ENCODE measurements at regions not wholly inside any gene's neighbourhood (a gene's known extent, or its start where the extent isn't known, plus 50 kb on each side); places are given as distances from the start of the nearest gene placed in this dataset.

GRCh38 chr5:56598941-56599340, 216.4 kb upstream of the MAP3K1 start:
- FAIRE-seq (no peak), DNase-seq (ENCODE audit: low spot score in 2 of 2) (no peak)

GRCh38 chr5:56596155-56596554, 219.2 kb upstream of the MAP3K1 start:
- no peak for DNase-seq (ENCODE audit: low spot score in 2 of 2)
- FAIRE-seq: no peak

- FAIRE-seq (no peak), DNase-seq (ENCODE audit: low spot score in 2 of 2) (no peak)
Measured at GRCh38 chr5:56595566-56595965, 219.8 kb upstream of the MAP3K1 start.

- DNase-seq (ENCODE audit: low spot score in 2 of 2): no peak
- no peak for FAIRE-seq
Measured at GRCh38 chr5:56594792-56595191, 220.6 kb upstream of the MAP3K1 start.

GRCh38 chr5:56591081-56591480, 224.3 kb upstream of the MAP3K1 start:
- DNase-seq (ENCODE audit: low spot score in 2 of 2) (no peak), FAIRE-seq (no peak)

GRCh38 chr5:56589481-56589860, 225.9 kb upstream of the MAP3K1 start:
- DNase-seq (ENCODE audit: low spot score in 2 of 2) (no peak), FAIRE-seq (no peak)

GRCh38 chr5:56588636-56589480, 226.5 kb upstream of the MAP3K1 start:
- FAIRE-seq (no peak), DNase-seq (ENCODE audit: low spot score in 2 of 2) (no peak)

- DNase-seq (ENCODE audit: low spot score in 2 of 2) (no peak), FAIRE-seq (no peak)
Measured at GRCh38 chr5:56588131-56588487, 227.2 kb upstream of the MAP3K1 start.

GRCh38 chr5:56587381-56588130, 227.8 kb upstream of the MAP3K1 start:
- FAIRE-seq: no peak
- no peak for DNase-seq (ENCODE audit: low spot score in 2 of 2)

GRCh38 chr5:56585999-56586691, 229.2 kb upstream of the MAP3K1 start:
- DNase-seq (ENCODE audit: low spot score in 2 of 2) (peak in 1 of 2 donors; percentile 22), FAIRE-seq (no peak)

GRCh38 chr5:56585461-56585860, 229.9 kb upstream of the MAP3K1 start:
- FAIRE-seq (no peak), DNase-seq (ENCODE audit: low spot score in 2 of 2) (no peak)

GRCh38 chr5:56581426-56581825, 233.9 kb upstream of the MAP3K1 start:
- no peak for FAIRE-seq
- DNase-seq (ENCODE audit: low spot score in 2 of 2): no peak

- no peak for FAIRE-seq
Measured at GRCh38 chr5:56580864-56581263, 234.5 kb upstream of the MAP3K1 start.

GRCh38 chr5:56575821-56576220, 239.5 kb upstream of the MAP3K1 start:
- no peak for FAIRE-seq

More at GRCh38 chr5:56580864-56581263, 234.5 kb upstream of the MAP3K1 start:
- no peak for DNase-seq (ENCODE audit: low spot score in 2 of 2)

GRCh38 chr5:56574778-56575177, 240.6 kb upstream of the MAP3K1 start:
- FAIRE-seq (no peak), DNase-seq (ENCODE audit: low spot score in 2 of 2) (no peak)

More at GRCh38 chr5:56575821-56576220, 239.5 kb upstream of the MAP3K1 start:
- DNase-seq (ENCODE audit: low spot score in 2 of 2): no peak

- no peak for DNase-seq (ENCODE audit: low spot score in 2 of 2)
- FAIRE-seq: no peak
Measured at GRCh38 chr5:56569566-56569965, 245.8 kb upstream of the MAP3K1 start.

- FAIRE-seq (no peak), DNase-seq (ENCODE audit: low spot score in 2 of 2) (no peak)
Measured at GRCh38 chr5:56569076-56569475, 246.3 kb upstream of the MAP3K1 start.

- FAIRE-seq: no peak
- no peak for DNase-seq (ENCODE audit: low spot score in 2 of 2)
Measured at GRCh38 chr5:56567278-56567677, 248.1 kb upstream of the MAP3K1 start.

- no peak for FAIRE-seq
- no peak for DNase-seq (ENCODE audit: low spot score in 2 of 2)
Measured at GRCh38 chr5:56566374-56567249, 248.7 kb upstream of the MAP3K1 start.

- FAIRE-seq: no peak
- no peak for DNase-seq (ENCODE audit: low spot score in 2 of 2)
Measured at GRCh38 chr5:56565644-56566043, 249.7 kb upstream of the MAP3K1 start.
